HG03139 (cell line): ENCODE measurements at regions not wholly inside any gene's neighbourhood (a gene's known extent, or its start where the extent isn't known, plus 50 kb on each side); places are given as distances from the start of the nearest gene placed in this dataset.
"Not testable (repeated sequence)": the region's sequence is repeated elsewhere in the genome, so short reads cannot be mapped to it uniquely, and the experiment has no call there.

Experiments used
- ATAC-seq: cut with Tn5 transposase; IDR thresholded peaks from one replicate; pipeline ENCODE4 v1.9.1; 2021; ENCODE audit not compliant: unreplicated experiment

- ATAC-seq, result no peak
Measured at GRCh38 chr10:32142646-32143045, 86.4 kb upstream of the KIF5B start.

GRCh38 chr10:32141018-32141807, 85.0 kb upstream of the KIF5B start:
- ATAC-seq, result no peak

DNA sequence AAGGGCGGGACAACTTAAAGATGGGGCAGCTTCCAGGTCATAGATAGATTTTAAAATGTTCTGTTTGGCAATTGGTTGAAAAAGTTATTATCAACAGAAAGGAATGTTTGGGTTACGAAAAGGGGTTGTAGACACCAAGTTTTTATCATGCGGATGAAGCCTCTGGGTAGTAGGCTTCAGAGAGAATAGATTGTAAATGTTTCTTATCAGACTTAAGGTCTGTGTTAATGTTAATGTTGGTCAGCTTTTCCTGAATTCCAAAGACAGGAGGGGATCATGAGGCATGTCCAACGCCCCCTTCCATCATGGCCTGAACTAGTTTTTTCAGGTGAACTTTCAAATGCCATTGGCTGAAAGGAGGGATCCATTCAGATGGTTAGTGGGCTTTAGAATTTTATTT, 84.2 kb upstream of the KIF5B start:
- no peak for ATAC-seq

- ATAC-seq, result no peak
Measured at GRCh38 chr10:32139223-32140073, 83.2 kb upstream of the KIF5B start.

DNA sequence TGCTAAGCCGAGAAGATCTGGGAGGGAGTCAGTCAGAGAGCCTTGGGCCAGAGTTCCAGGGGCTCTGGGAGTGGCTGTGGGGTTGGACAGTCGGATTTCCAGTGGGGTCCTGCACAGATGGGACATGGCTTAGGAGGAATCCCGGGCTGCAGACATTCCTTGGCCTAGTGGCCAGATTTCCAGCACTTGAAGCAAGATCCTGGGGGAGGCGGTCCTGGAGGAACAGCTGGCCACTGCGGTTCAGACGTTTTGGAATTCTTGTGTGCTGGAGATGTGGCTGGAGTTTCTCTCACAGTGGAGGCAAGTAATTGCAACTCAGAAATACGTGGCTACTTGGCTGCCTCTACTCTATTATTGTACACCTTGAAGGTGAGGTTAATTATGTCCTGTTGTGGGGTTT, 80.7 kb upstream of the KIF5B start:
- not testable (repeated sequence) for ATAC-seq

DNA sequence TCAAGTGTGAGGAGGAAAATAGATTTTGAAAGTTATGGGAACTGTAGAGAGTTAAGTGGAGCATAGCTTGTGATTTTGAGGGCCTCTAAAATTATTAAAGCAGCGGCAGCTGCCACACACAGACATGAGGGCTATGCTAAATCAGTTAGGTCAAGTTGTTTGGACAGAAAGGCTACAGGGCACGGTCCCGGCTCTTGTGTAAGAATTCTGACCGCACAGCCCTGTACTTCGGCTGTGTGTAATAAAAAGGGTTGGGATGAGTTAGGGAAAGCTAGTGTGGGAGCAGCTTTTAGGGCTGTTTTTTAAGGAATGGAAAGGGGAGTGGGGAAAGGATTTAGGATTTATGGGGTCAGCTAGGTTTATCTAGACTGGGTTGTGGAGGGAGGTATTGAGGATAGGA, 79.6 kb upstream of the KIF5B start:
- not testable (repeated sequence) for ATAC-seq

- no peak for ATAC-seq
Measured at GRCh38 chr10:32132357-32132946, 76.2 kb upstream of the KIF5B start.

DNA sequence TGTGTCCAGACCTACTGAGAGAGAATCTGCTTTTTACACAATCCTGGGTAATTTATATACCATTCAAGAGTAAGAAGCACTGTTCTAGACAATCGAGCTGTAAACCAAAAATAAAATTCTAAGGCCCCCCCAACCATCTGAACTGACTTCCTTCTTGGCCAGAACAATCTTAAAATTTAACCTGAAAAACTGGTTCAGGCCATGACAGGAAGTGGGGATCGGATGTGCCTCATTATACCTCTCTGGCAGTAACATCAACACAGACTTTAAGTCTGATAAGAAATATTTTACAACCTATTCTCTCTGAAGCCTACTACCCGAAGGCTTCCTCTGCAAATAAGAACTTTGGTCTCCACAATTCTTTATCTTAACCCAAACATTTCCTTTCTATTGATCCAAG, 75.2 kb upstream of the KIF5B start:
- ATAC-seq, result no peak

DNA sequence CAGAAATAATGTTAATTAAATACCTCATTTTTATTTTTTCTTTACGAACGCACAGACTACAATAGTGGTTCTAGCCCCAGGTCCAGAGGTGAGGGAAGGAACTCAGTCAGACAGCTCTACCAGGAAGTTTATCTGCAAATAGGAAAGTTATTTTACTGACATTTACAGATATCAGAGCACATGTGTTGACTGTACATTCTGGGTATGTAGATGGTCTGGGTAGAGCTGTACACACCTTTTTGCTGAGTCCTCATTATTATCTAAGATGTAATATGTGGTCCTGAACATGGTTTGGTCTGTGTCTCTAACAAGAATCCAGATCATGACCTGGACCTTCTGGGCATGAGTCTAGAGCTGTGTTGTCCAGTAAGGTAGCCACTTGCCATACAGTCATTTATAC, 74.6 kb upstream of the KIF5B start:
- no peak for ATAC-seq

DNA sequence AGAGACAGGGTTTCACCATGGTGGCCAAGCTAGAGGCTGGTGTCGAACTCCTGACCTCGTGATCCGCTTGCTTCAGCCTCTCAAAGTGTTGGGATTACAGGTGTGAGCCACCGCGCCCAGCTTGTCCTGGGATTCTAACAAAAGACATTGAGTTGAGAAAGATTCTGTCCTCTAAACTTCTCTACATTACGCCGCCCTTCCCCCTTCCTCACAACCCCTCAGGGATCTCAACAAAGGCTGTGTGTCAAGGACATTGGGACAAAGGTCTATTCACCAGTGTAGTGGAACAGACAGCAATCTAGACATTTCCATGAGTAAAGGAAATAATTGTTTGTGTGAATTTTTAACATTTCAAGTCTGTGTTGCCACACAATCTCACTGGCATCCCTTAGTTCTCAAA, 68.8 kb upstream of the KIF5B start:
- no peak for ATAC-seq

GRCh38 chr10:32123021-32123420, 66.8 kb upstream of the KIF5B start:
- no peak for ATAC-seq

DNA sequence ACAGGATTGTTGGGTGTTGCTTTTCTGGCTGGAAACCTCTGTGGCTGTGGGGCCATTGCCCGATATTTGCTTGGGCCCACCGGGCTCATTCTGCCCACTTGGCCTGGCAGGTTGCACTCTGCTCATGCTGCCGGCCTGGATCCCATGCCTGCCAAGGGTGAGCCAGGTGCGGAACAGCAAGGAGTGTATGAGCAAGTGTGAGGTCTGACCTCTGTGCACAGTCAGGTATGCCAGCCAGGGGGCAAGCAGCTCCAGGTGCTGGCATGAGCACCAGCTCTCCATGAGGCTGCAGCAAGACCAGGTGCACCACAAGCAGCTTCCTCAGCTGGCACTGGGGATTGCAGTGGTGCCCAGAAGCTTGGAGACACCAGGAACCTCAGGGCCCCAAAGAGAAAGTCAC, 65.4 kb upstream of the KIF5B start:
- ATAC-seq, result no peak

DNA sequence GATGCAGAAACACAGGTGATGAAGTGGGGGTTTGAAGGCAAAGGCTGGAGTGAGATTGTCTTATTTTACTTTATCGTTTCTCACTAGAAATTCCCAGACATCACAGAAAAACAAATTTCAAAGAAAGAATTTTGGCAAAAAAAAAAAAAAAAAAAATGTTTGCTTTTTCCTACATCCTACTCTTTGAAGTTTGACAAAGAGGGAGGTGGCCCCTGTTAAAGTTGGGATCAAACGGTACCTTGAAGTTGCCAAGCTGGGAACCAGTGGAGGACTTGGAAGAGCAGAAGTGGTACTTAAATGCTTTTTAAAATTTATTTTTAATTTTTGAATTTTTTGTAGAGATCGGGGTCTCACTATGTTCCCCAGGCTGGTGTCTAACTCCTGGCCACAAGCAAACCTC, 63.9 kb upstream of the KIF5B start:
- no peak for ATAC-seq

GRCh38 chr10:32114508-32114907, 58.3 kb upstream of the KIF5B start:
- ATAC-seq, result no peak

- ATAC-seq, result no peak
Measured at GRCh38 chr10:32112055-32112454, 55.8 kb upstream of the KIF5B start.

GRCh38 chr10:32111585-32111984, 55.4 kb upstream of the KIF5B start:
- ATAC-seq, result no peak

DNA sequence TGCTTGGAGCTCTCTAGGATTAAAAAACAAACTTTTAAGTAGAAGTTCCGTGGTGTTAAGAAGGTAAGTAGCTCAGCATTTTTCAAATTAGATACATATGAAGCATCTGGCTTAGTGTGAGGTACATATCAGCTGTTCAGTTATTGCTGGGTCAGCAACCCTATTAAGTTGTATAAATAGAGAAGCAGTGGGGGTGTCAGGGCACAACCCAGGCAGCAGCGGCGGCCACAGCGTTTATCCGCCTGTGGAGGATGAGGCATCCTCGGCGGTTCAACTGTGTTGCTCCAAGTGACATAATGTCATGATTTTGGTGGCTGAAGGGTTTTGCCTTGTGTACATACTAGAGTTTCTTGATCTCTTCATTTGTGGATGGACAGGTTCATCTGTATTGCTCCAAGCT, 54.6 kb upstream of the KIF5B start:
- no peak for ATAC-seq

DNA sequence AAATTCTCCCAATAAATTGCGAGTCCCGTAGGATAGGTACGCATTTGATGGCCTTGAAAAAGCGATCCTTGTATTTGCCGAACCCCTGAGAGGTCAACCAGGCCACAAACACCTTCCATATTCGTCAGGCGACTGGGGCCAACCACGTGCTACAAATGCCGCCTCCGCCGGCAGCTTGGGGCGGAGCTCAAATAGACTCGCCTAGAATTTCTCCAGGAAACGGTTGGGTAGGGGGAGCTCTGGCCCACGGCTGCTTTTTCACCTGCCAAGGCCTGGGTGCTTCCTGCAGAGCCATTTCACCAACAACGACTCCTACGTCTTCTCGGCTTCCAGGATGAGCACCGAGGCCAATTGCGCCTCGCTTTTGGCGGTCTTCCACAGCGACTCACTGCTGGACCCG, 53.4 kb upstream of the KIF5B start:
- ATAC-seq, result no peak
